Astrocyte (in vitro differentiated cells and primary cell): ENCODE measurements at regions not wholly inside any gene's neighbourhood (a gene's known extent, or its start where the extent isn't known, plus 50 kb on each side); places are given as distances from the start of the nearest gene placed in this dataset.

Experiments
- EZH2 ChIP-seq: IDR thresholded peaks from 2 replicates; pipeline ENCODE4 v1.6.1; 2012; ENCODE audit warnings: mild to moderate bottlenecking, low read length, inconsistent platforms; ENCODE audit not compliant: insufficient read depth
- TF ChIP-seq, protein P1 (sequence below): IDR thresholded peaks from 2 replicates; pipeline ENCODE4 v1.5.1; 2011; ENCODE audit warnings: low read depth, mild to moderate bottlenecking, inconsistent platforms, low read length, moderate library complexity; ENCODE audit not compliant: insufficient read depth

DNA sequence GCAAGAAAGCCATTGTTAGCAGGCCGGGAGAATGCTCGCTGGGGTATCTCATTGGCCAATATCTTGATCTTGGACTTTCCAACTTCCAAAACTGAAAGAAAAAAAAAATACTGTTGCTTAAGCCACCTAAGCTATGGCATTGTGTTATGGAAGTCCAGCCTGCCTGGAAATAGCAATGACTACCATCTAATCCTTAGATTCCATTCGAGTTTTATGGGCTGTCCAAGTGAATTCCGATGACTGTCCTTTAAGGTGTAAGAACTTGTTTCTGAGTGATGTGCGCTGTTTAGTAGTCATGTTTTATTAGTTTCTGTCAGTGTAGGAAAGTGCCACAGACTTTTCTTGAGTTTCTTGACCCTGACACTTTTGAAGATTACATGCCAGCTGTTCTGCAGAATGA is 762.6 kb downstream of the USP25 start:
- TF ChIP-seq, protein P1, sequence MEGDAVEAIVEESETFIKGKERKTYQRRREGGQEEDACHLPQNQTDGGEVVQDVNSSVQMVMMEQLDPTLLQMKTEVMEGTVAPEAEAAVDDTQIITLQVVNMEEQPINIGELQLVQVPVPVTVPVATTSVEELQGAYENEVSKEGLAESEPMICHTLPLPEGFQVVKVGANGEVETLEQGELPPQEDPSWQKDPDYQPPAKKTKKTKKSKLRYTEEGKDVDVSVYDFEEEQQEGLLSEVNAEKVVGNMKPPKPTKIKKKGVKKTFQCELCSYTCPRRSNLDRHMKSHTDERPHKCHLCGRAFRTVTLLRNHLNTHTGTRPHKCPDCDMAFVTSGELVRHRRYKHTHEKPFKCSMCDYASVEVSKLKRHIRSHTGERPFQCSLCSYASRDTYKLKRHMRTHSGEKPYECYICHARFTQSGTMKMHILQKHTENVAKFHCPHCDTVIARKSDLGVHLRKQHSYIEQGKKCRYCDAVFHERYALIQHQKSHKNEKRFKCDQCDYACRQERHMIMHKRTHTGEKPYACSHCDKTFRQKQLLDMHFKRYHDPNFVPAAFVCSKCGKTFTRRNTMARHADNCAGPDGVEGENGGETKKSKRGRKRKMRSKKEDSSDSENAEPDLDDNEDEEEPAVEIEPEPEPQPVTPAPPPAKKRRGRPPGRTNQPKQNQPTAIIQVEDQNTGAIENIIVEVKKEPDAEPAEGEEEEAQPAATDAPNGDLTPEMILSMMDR = no peak
- TF ChIP-seq EZH2 = no peak
